GM12801 (cell line): ENCODE measurements at regions not wholly inside any gene's neighbourhood (a gene's known extent, or its start where the extent isn't known, plus 50 kb on each side); places are given as distances from the start of the nearest gene placed in this dataset.

Experiments
- CTCF ChIP-seq: IDR thresholded peaks from one replicate; pipeline ENCODE4 v1.5.1; 2011; ENCODE audit warnings: control low read depth; ENCODE audit not compliant: insufficient read length; ENCODE audit errors: extremely low read depth

- TF ChIP-seq CTCF = no peak
Measured at GRCh38 chr16:65604771-65605170, 482.9 kb upstream of the CDH11 start.

GRCh38 chr16:65601781-65602180 is 479.9 kb upstream of the CDH11 start:
- TF ChIP-seq CTCF = no peak

- no peak for TF ChIP-seq CTCF
Measured at GRCh38 chr16:65600629-65601028, 478.8 kb upstream of the CDH11 start.

- TF ChIP-seq CTCF = no peak
Measured at GRCh38 chr16:65600046-65600445, 478.2 kb upstream of the CDH11 start.

GRCh38 chr16:65598621-65599020 is 476.8 kb upstream of the CDH11 start:
- TF ChIP-seq CTCF = no peak

- no peak for TF ChIP-seq CTCF
Measured at GRCh38 chr16:65583498-65583897, 461.6 kb upstream of the CDH11 start.

- TF ChIP-seq CTCF = no peak
Measured at GRCh38 chr16:65579050-65579449, 457.2 kb upstream of the CDH11 start.

GRCh38 chr16:65576631-65577030 is 454.8 kb upstream of the CDH11 start:
- no peak for TF ChIP-seq CTCF
